ENCODE measurements at regions not wholly inside any gene's neighbourhood (a gene's known extent, or its start where the extent isn't known, plus 50 kb on each side); places are given as distances from the start of the nearest gene placed in this dataset.

- H3K9me3 ChIP-seq: peaks cover 0 to 7% (median 0%) of the 10 kb centered on the region in 4 donors
- 18 to 20% methylated on average over 1 of the region's 1 CpG for WGBS, 2 donors
- H3K36me3 ChIP-seq: no peaks in the 10 kb centered on the region
- no peaks in the 10 kb centered on the region for H3K27me3 ChIP-seq
- H3K4me3 ChIP-seq: no peak overlapping the region
- no peaks in the 10 kb centered on the region for H3K4me1 ChIP-seq
- no peak for DNase-seq (ENCODE audit: low spot score in 2 of 2)
- H3K27ac ChIP-seq: no peak overlapping the region
- TF ChIP-seq CTCF (IDR thresholded peaks at IDR 0.05): no peak
- TF ChIP-seq POLR2A (IDR thresholded peaks at IDR 0.05): no peak
- TF ChIP-seq EP300 (IDR thresholded peaks at IDR 0.05): no peak
These were observed 120.3 kb upstream of the VASH1 start for GRCh38 chr14:76640923-76641395.

- H3K27me3 ChIP-seq: no peaks in the 10 kb centered on the region
- H3K4me1 ChIP-seq: no peaks in the 10 kb centered on the region
- TF ChIP-seq CTCF (IDR thresholded peaks at IDR 0.05): no peak
- no peak for TF ChIP-seq EP300 (IDR thresholded peaks at IDR 0.05)
- no peak for TF ChIP-seq POLR2A (IDR thresholded peaks at IDR 0.05)
- DNase-seq (ENCODE audit: low spot score in 2 of 2): no peak
- no peaks in the 10 kb centered on the region for H3K36me3 ChIP-seq
- H3K9me3 ChIP-seq: peaks cover 0 to 3% (median 0%) of the 10 kb centered on the region in 4 donors
- H3K4me3 ChIP-seq: no peak overlapping the region
- no peak overlapping the region for H3K27ac ChIP-seq
- WGBS, 2 donors: 69 to 83% methylated on average over 4 of the region's 4 CpGs
These were observed 119.7 kb upstream of the VASH1 start for GRCh38 chr14:76641541-76641940.

GRCh38 chr14:76643887-76644286 lies 117.4 kb upstream of the VASH1 start:
- DNase-seq (ENCODE audit: low spot score in 2 of 2): no peak
- no peaks in the 10 kb centered on the region for H3K9me3 ChIP-seq
- H3K27ac ChIP-seq: no peak overlapping the region
- no peaks in the 10 kb centered on the region for H3K27me3 ChIP-seq
- H3K4me1 ChIP-seq: no peaks in the 10 kb centered on the region
- TF ChIP-seq EP300 (IDR thresholded peaks at IDR 0.05) (no peak), CTCF (IDR thresholded peaks at IDR 0.05) (no peak), POLR2A (IDR thresholded peaks at IDR 0.05) (no peak)
- H3K4me3 ChIP-seq: no peak overlapping the region
- 53 to 62% methylated on average over 6 of the region's 6 CpGs for WGBS, 2 donors
- no peaks in the 10 kb centered on the region for H3K36me3 ChIP-seq

- DNase-seq (ENCODE audit: low spot score in 2 of 2): no peak
- TF ChIP-seq POLR2A (IDR thresholded peaks at IDR 0.05) (no peak), CTCF (IDR thresholded peaks at IDR 0.05) (peak in 1 of 5 experiments; percentile 8)
- Histone ChIP-seq H3K4me3 (no peak overlapping the region), H3K9me3 (no peaks in the 10 kb centered on the region), H3K27me3 (no peaks in the 10 kb centered on the region), H3K36me3 (no peaks in the 10 kb centered on the region), H3K27ac (no peak overlapping the region), H3K4me1 (no peaks in the 10 kb centered on the region)
- 18 to 19% methylated on average over 13 of the region's 13 CpGs for WGBS, 2 donors
These were observed 116.3 kb upstream of the VASH1 start for GRCh38 chr14:76644855-76645518.

- Histone ChIP-seq H3K27me3 (no peaks in the 10 kb centered on the region), H3K9me3 (no peaks in the 10 kb centered on the region), H3K4me1 (no peaks in the 10 kb centered on the region), H3K27ac (no peak overlapping the region), H3K4me3 (no peak overlapping the region), H3K36me3 (no peaks in the 10 kb centered on the region)
- WGBS, 2 donors: 73 to 83% methylated on average over 7 of the region's 7 CpGs
- TF ChIP-seq EP300 (IDR thresholded peaks at IDR 0.05) (no peak), POLR2A (IDR thresholded peaks at IDR 0.05) (no peak), CTCF (IDR thresholded peaks at IDR 0.05) (peak; percentile 36 to 48 (median 41))
- peak in 1 of 2 donors; percentile 14 for DNase-seq (ENCODE audit: low spot score in 2 of 2)
These were observed 113.5 kb upstream of the VASH1 start for GRCh38 chr14:76647697-76648298.

Data from tibial nerve (tissue), 4 donors.